ENCODE measurements at regions not wholly inside any gene's neighbourhood (a gene's known extent, or its start where the extent isn't known, plus 50 kb on each side); places are given as distances from the start of the nearest gene placed in this dataset.

DNA sequence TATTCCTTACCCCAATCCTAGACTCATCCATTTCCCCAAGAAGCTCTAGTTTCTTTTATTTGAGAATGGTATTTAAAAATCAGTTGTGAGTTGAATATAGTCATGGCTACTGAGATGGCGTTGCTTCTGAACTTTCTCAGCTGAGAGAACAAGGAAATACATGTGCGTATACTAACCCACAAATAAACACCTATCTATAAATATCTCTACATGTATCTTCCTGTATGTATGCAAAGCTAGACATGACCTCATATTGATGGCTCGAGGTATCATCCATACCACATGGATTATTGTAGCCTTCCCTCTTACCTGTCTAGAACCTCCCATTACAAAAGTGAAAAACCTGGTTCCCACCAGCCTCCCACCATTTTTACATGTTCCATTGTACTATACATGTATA is 141.0 kb downstream of the UFM1 start:
- TF ChIP-seq POLR2A (IDR thresholded peaks at IDR 0.05) (no peak), POLR2AphosphoS5 (IDR thresholded peaks at IDR 0.05) (no peak)
- TF ChIP-seq, protein P1, sequence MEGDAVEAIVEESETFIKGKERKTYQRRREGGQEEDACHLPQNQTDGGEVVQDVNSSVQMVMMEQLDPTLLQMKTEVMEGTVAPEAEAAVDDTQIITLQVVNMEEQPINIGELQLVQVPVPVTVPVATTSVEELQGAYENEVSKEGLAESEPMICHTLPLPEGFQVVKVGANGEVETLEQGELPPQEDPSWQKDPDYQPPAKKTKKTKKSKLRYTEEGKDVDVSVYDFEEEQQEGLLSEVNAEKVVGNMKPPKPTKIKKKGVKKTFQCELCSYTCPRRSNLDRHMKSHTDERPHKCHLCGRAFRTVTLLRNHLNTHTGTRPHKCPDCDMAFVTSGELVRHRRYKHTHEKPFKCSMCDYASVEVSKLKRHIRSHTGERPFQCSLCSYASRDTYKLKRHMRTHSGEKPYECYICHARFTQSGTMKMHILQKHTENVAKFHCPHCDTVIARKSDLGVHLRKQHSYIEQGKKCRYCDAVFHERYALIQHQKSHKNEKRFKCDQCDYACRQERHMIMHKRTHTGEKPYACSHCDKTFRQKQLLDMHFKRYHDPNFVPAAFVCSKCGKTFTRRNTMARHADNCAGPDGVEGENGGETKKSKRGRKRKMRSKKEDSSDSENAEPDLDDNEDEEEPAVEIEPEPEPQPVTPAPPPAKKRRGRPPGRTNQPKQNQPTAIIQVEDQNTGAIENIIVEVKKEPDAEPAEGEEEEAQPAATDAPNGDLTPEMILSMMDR (IDR thresholded peaks at IDR 0.05) = no peak
